KOPT-K1 (cell line): ENCODE measurements at regions not wholly inside any gene's neighbourhood (a gene's known extent, or its start where the extent isn't known, plus 50 kb on each side); places are given as distances from the start of the nearest gene placed in this dataset.

Source experiments
- H3K27ac ChIP-seq: fragments of 200-600 bp; sonication (generic); 2 replicates; pipeline ENCODE4 v1.5.1; 2016; ENCODE audit warnings: antibody characterized with exemption, mild to moderate bottlenecking, low read depth, low read length; ENCODE audit not compliant: poor library complexity, severe bottlenecking
- H3K36me3 ChIP-seq: fragments of 200-600 bp; sonication (generic); 2 replicates; pipeline ENCODE4 v1.5.1; 2017; ENCODE audit warnings: antibody characterized with exemption, mild to moderate bottlenecking, low read length, moderate library complexity; ENCODE audit not compliant: insufficient read depth
- H3K9me3 ChIP-seq: fragments of 200-600 bp; sonication (generic); 2 replicates; pipeline ENCODE4 v1.5.1; 2017; ENCODE audit warnings: antibody characterized with exemption, low read length, mild to moderate bottlenecking; ENCODE audit not compliant: insufficient read depth, poor library complexity, severe bottlenecking

- Histone ChIP-seq H3K27ac (no peak overlapping the region), H3K36me3 (no peaks in the 10 kb centered on the region)
Measured at GRCh38 chr9:79969393-79970145, 397.8 kb downstream of the TLE4 start.

DNA sequence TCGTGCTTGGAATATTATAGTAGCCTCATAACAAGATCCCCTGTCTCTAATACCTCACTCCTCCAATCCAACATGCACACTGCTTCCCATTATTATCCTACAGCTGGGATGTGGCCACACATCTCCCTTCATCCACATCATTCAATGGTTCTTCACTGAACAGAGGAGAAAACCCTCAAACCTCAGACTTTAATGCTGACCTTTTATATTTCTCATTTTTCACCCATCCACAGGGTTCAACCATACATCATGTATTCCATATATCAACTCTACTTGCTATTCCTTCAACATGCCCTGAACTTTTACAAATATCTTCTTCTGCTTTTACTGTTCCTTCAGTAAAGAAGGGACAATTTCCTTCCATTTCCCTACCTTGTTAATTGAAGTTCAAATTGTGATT is 396.8 kb downstream of the TLE4 start:
- Histone ChIP-seq H3K27ac (no peak overlapping the region), H3K9me3 (no peaks in the 10 kb centered on the region), H3K36me3 (no peaks in the 10 kb centered on the region)

More at GRCh38 chr9:79969393-79970145, 397.8 kb downstream of the TLE4 start:
- H3K9me3 ChIP-seq: no peaks in the 10 kb centered on the region

GRCh38 chr9:79962836-79963235 is 391.1 kb downstream of the TLE4 start:
- H3K36me3 ChIP-seq: no peaks in the 10 kb centered on the region
- H3K9me3 ChIP-seq: no peaks in the 10 kb centered on the region
- H3K27ac ChIP-seq: no peak overlapping the region

- H3K27ac ChIP-seq: no peak overlapping the region
- H3K36me3 ChIP-seq: no peaks in the 10 kb centered on the region
- H3K9me3 ChIP-seq: no peaks in the 10 kb centered on the region
Measured at GRCh38 chr9:79962150-79962549, 390.4 kb downstream of the TLE4 start.

- no peaks in the 10 kb centered on the region for H3K36me3 ChIP-seq
- no peaks in the 10 kb centered on the region for H3K9me3 ChIP-seq
- H3K27ac ChIP-seq: no peak overlapping the region
Measured at GRCh38 chr9:79955300-79955699, 383.5 kb downstream of the TLE4 start.

DNA sequence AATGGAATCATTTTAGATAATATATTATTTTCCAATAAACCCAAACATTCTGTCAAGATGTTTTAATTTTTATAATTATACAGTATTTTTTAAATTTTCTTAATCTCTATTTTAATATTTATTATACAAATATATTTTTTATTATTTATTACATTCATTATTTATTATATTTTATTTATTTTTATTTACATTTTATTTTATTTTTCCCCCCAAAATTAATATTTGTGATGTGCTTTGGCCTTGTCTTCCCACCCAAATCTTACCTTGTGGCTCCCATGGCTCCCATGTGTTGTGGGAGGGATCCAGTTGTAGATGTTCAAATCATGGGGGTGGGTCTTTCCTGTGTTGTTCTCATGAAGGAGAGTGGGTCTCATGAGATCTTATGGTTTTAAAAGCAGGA is 382.1 kb downstream of the TLE4 start:
- H3K27ac ChIP-seq: no peak overlapping the region

GRCh38 chr9:79952401-79952800 is 380.6 kb downstream of the TLE4 start:
- Histone ChIP-seq H3K36me3 (no peaks in the 10 kb centered on the region), H3K27ac (no peak overlapping the region), H3K9me3 (no peaks in the 10 kb centered on the region)

More for the DNA sequence above, 382.1 kb downstream of the TLE4 start:
- no peaks in the 10 kb centered on the region for H3K36me3 ChIP-seq
- H3K9me3 ChIP-seq: no peaks in the 10 kb centered on the region

- no peaks in the 10 kb centered on the region for H3K9me3 ChIP-seq
- H3K36me3 ChIP-seq: no peaks in the 10 kb centered on the region
- no peak overlapping the region for H3K27ac ChIP-seq
Measured at GRCh38 chr9:79946712-79947111, 374.9 kb downstream of the TLE4 start.

GRCh38 chr9:79945495-79945894 is 373.7 kb downstream of the TLE4 start:
- Histone ChIP-seq H3K36me3 (no peaks in the 10 kb centered on the region), H3K27ac (no peak overlapping the region), H3K9me3 (no peaks in the 10 kb centered on the region)

GRCh38 chr9:79945016-79945415 is 373.3 kb downstream of the TLE4 start:
- Histone ChIP-seq H3K27ac (no peak overlapping the region), H3K9me3 (no peaks in the 10 kb centered on the region), H3K36me3 (no peaks in the 10 kb centered on the region)

GRCh38 chr9:79940919-79941318 is 369.2 kb downstream of the TLE4 start:
- H3K36me3 ChIP-seq: no peaks in the 10 kb centered on the region
- H3K9me3 ChIP-seq: no peaks in the 10 kb centered on the region
- H3K27ac ChIP-seq: no peak overlapping the region

GRCh38 chr9:79939819-79940218 is 368.1 kb downstream of the TLE4 start:
- no peaks in the 10 kb centered on the region for H3K36me3 ChIP-seq
- no peak overlapping the region for H3K27ac ChIP-seq
- H3K9me3 ChIP-seq: no peaks in the 10 kb centered on the region

DNA sequence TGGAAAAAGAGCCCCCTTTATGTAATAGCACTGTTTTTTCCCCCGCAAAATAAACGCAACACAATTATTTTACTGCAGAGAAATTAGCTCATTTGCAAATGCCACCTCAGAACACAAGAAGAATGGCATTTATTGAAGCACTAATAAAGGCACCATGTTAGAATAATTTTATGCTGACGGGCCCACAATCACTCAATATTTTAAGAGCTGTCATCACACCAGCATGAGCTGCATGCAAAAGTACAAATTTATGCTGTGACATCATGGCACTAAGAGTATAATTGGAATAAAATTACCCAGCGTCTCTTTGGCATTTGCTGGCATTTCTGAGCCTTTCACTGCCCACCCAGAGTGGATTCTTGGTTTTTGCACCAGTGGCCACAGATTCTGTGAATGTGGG is 364.6 kb downstream of the TLE4 start:
- H3K36me3 ChIP-seq: no peaks in the 10 kb centered on the region
- no peak overlapping the region for H3K27ac ChIP-seq
- H3K9me3 ChIP-seq: no peaks in the 10 kb centered on the region

DNA sequence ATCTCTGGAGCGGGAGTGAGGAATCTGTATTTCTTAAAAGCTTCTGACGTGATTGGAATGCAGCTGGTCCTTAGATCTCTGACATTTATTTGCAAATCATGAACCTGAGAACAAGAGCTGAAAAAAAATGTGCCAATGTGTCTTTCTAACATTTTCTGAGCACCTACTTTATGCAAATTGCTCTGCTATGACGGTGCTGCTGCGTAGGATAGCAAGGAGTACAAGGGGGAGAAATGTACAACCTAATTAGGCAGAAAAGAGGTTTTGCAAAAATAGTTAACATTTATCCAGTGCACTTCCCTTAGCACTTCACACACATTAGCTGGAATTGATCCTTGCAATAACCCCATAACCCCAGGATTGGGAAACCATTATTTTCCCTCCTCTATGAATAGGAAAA is 357.5 kb downstream of the TLE4 start:
- no peak overlapping the region for H3K27ac ChIP-seq
- H3K36me3 ChIP-seq: no peaks in the 10 kb centered on the region
- H3K9me3 ChIP-seq: no peaks in the 10 kb centered on the region

DNA sequence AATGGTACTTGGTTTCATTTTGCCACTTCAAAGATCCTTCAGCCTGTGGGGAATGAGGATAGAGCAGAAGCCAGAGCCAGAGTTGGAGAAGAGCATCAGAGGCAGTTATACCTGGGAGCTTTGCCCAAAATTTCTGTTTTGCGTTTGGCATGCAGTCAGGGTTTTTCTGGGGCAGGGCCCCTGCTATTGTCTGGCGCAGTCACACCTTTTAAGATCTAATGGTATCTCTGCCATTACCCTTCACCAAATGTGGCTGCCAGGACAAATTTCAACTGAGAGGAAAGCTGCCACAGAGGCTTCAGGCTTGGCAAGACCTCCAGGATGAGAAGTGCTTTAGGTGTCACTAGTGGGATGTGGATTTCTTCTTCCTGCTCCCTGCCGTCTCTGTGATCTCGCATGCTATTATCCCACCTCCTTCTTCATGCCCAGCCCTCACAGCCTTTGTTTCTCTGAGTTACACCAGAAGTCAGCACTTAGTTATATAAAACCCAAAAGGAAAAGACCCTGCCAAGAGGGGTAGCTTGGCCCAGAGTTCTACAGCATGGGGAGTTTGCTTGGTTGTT is 357.0 kb downstream of the TLE4 start:
- Histone ChIP-seq H3K36me3 (no peaks in the 10 kb centered on the region), H3K27ac (no peak overlapping the region), H3K9me3 (no peaks in the 10 kb centered on the region)

- no peaks in the 10 kb centered on the region for H3K9me3 ChIP-seq
- H3K36me3 ChIP-seq: no peaks in the 10 kb centered on the region
- no peak overlapping the region for H3K27ac ChIP-seq
Measured at GRCh38 chr9:79925326-79925725, 353.6 kb downstream of the TLE4 start.
